SU-DHL-6 (cell line): ENCODE measurements at regions not wholly inside any gene's neighbourhood (a gene's known extent, or its start where the extent isn't known, plus 50 kb on each side); places are given as distances from the start of the nearest gene placed in this dataset.

Experiments used
- H2AFZ ChIP-seq: fragments of 200-600 bp; sonication (generic); 2 replicates; pipeline ENCODE4 v1.6.1; 2014; ENCODE audit warnings: low read depth, mild to moderate bottlenecking, moderate library complexity, mixed read lengths, antibody characterized with exemption, low read length; ENCODE audit not compliant: severe bottlenecking
- H3F3A ChIP-seq: fragments of 200-600 bp; shearing (Covaris generic); 2 replicates; pipeline ENCODE4 v1.6.0; 2016; ENCODE audit warnings: antibody characterized with exemption, mild to moderate bottlenecking; ENCODE audit not compliant: insufficient read depth
- H3K27ac ChIP-seq: fragments of 200-600 bp; sonication (generic); 2 replicates; pipeline ENCODE4 v1.5.1; 2016; ENCODE audit warnings: low read depth, mild to moderate bottlenecking, low read length, moderate library complexity, mixed read lengths
- H3K27me3 ChIP-seq: fragments of 200-600 bp; sonication (generic), shearing (Covaris generic); 2 replicates; pipeline ENCODE4 v1.6.0; 2014; ENCODE audit warnings: mild to moderate bottlenecking, low read length
- H3K36me3 ChIP-seq: fragments of 200-600 bp; sonication (generic); 2 replicates; pipeline ENCODE4 v1.6.1; 2014; ENCODE audit warnings: mild to moderate bottlenecking, low read length, mixed read lengths
- H3K4me2 ChIP-seq: fragments of 300-600, 200-600 bp; shearing (Covaris generic), sonication (generic); 2 replicates; pipeline ENCODE4 v1.6.0; 2014; ENCODE audit warnings: low read length, low read depth, mild to moderate bottlenecking; ENCODE audit not compliant: poor library complexity, severe bottlenecking
- H3K4me3 ChIP-seq: fragments of 200-600 bp; sonication (generic); 2 replicates; pipeline ENCODE4 v1.5.1; 2014; ENCODE audit warnings: antibody characterized with exemption, low read length, mild to moderate bottlenecking, mixed read lengths; ENCODE audit not compliant: insufficient read depth, poor library complexity, severe bottlenecking
- H3K79me2 ChIP-seq: fragments of 200-600 bp; sonication (generic); 2 replicates; pipeline ENCODE4 v1.6.1; 2014; ENCODE audit warnings: mild to moderate bottlenecking, low read length, moderate library complexity; ENCODE audit not compliant: insufficient read depth
- H3K9ac ChIP-seq: fragments of 200-600 bp; sonication (generic); 2 replicates; pipeline ENCODE4 v1.7.0; 2014; ENCODE audit warnings: mild to moderate bottlenecking, low read length
- H3K9me2 ChIP-seq: fragments of 200-600 bp; sonication (generic); replicated peaks from 2 replicates; pipeline ENCODE4 v1.6.1; 2014; ENCODE audit warnings: low read length; ENCODE audit not compliant: insufficient read depth
- H3K9me3 ChIP-seq: fragments of 200-600 bp; sonication (generic); 2 replicates; pipeline ENCODE4 v1.6.1; 2014; ENCODE audit warnings: low read length, mixed read lengths; ENCODE audit not compliant: insufficient read depth
- H4K20me1 ChIP-seq: fragments of 200-600 bp; sonication (generic); 2 replicates; pipeline ENCODE4 v1.6.1; 2014; ENCODE audit warnings: low read depth, mild to moderate bottlenecking, antibody characterized with exemption, low read length, moderate library complexity, mixed read lengths
- CTCF ChIP-seq: fragments of 200-600 bp; sonication (generic); IDR thresholded peaks from one replicate; pipeline ENCODE4 v1.5.1; 2017; ENCODE audit warnings: antibody characterized with exemption, mild to moderate bottlenecking, low read length, moderate library complexity; ENCODE audit not compliant: insufficient read depth, poor library complexity, severe bottlenecking
- EZH2phosphoT487 ChIP-seq: fragments of 200-600 bp; sonication (generic), shearing (Covaris generic); conservative IDR thresholded peaks from 2 replicates; pipeline ENCODE4 v1.6.1; 2018; ENCODE audit warnings: mild to moderate bottlenecking, antibody characterized with exemption, low read length, moderate library complexity, mixed read lengths

- Histone ChIP-seq H4K20me1 (no peaks in the 10 kb centered on the region), H3K4me3 (no peak overlapping the region), H3K4me2 (no peak overlapping the region), H3K36me3 (no peaks in the 10 kb centered on the region), H3K9me2 (no peaks in the 10 kb centered on the region), H3F3A (no peaks in the 10 kb centered on the region), H3K79me2 (no peaks in the 10 kb centered on the region), H3K27me3 (no peaks in the 10 kb centered on the region; the same call in 1 of the 2 replicates), H2AFZ (no peak overlapping the region), H3K9me3 (no peaks in the 10 kb centered on the region), H3K27ac (no peak overlapping the region), H3K9ac (no peak overlapping the region)
- no peak for TF ChIP-seq EZH2phosphoT487
- no peak for TF ChIP-seq CTCF
Observed at GRCh38 chr7:38020121-38020785, 99.8 kb downstream of the EPDR1 start.

DNA sequence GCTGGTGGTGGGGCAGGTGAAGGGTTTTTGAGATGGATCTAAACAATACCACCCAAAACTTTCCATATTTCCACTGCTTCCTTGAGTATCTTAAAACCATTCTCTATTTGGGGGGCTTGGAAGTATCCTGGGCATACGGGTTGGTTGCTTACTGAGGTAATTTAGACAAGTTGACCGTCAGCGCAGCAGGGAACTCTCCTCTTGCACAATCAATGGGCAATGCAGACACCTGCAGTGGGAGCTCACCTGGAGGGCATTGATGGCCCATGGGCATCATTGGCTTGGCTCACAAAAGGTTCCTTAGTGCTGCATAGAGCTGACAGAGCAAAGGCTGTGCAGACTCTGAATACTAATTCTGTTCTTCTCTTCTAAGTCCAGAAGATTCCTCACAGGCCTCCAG lies 101.5 kb downstream of the EPDR1 start:
- Histone ChIP-seq H3K27me3 (no peaks in the 10 kb centered on the region; the same call in 1 of the 2 replicates), H3K4me3 (no peak overlapping the region), H3K9ac (no peak overlapping the region), H3K9me2 (no peaks in the 10 kb centered on the region), H3K36me3 (no peaks in the 10 kb centered on the region), H3F3A (no peaks in the 10 kb centered on the region), H3K4me2 (no peak overlapping the region), H3K9me3 (no peaks in the 10 kb centered on the region), H2AFZ (no peak overlapping the region), H4K20me1 (no peaks in the 10 kb centered on the region), H3K79me2 (no peaks in the 10 kb centered on the region), H3K27ac (no peak overlapping the region)
- TF ChIP-seq EZH2phosphoT487: no peak
- TF ChIP-seq CTCF: no peak

- no peaks in the 10 kb centered on the region for H3K9me3 ChIP-seq
- H3K4me2 ChIP-seq: no peak overlapping the region
- H3K27ac ChIP-seq: no peak overlapping the region
- H3K4me3 ChIP-seq: no peak overlapping the region
- TF ChIP-seq EZH2phosphoT487 (no peak), CTCF (no peak)
- H3K79me2 ChIP-seq: no peaks in the 10 kb centered on the region
- no peaks in the 10 kb centered on the region; the same call in 1 of the 2 replicates for H3K27me3 ChIP-seq
- no peaks in the 10 kb centered on the region for H4K20me1 ChIP-seq
- no peaks in the 10 kb centered on the region for H3K9me2 ChIP-seq
- H3K36me3 ChIP-seq: no peaks in the 10 kb centered on the region
- H3K9ac ChIP-seq: no peak overlapping the region
- no peaks in the 10 kb centered on the region for H3F3A ChIP-seq
- no peak overlapping the region for H2AFZ ChIP-seq
Observed at GRCh38 chr7:38025815-38026214, 105.4 kb downstream of the EPDR1 start.
